H9 (cell line): ENCODE measurements at regions not wholly inside any gene's neighbourhood (a gene's known extent, or its start where the extent isn't known, plus 50 kb on each side); places are given as distances from the start of the nearest gene placed in this dataset.

Experiments used
- DNase-seq: peaks from one replicate; pipeline ENCODE4 v3.0.0-alpha.2; 2017
- H2AFZ ChIP-seq: one replicate; pipeline ENCODE4 v1.6.1; 2013; ENCODE audit warnings: mild to moderate bottlenecking, low read length, control low read depth, moderate library complexity
- H2AK5ac ChIP-seq: 2 replicates; pipeline ENCODE4 v1.6.1; 2013; ENCODE audit warnings: low read length, control low read depth, mixed read lengths; ENCODE audit not compliant: insufficient read length
- H2BK120ac ChIP-seq: one replicate; pipeline ENCODE4 v1.6.1; 2013; ENCODE audit warnings: low read depth, mild to moderate bottlenecking, low read length, control low read depth, inconsistent platforms; ENCODE audit not compliant: poor library complexity, severe bottlenecking
- H2BK12ac ChIP-seq: 2 replicates; pipeline ENCODE4 v1.6.1; 2013; ENCODE audit warnings: low read length, control low read depth, mixed read lengths, low read depth; ENCODE audit not compliant: insufficient read length
- H2BK15ac ChIP-seq: 2 replicates; pipeline ENCODE4 v1.6.1; 2013; ENCODE audit warnings: low read depth, low read length, control low read depth
- H2BK20ac ChIP-seq: one replicate; pipeline ENCODE4 v1.6.1; 2013; ENCODE audit warnings: low read depth, mild to moderate bottlenecking, low read length, control low read depth, inconsistent platforms; ENCODE audit not compliant: poor library complexity, severe bottlenecking
- H2BK5ac ChIP-seq: 2 replicates; pipeline ENCODE4 v1.6.1; 2013; ENCODE audit warnings: low read length, control low read depth, mixed read lengths; ENCODE audit not compliant: insufficient read length
- H3K14ac ChIP-seq: 2 replicates; pipeline ENCODE4 v1.6.1; 2013; ENCODE audit warnings: low read length, control low read depth; ENCODE audit not compliant: insufficient read depth
- H3K18ac ChIP-seq: 2 replicates; pipeline ENCODE4 v1.6.1; 2013; ENCODE audit warnings: low read depth, mild to moderate bottlenecking, mixed read lengths, low read length, control low read depth; ENCODE audit not compliant: insufficient read length
- H3K23ac ChIP-seq: 2 replicates; pipeline ENCODE4 v1.6.1; 2013; ENCODE audit warnings: low read length, control low read depth, mixed read lengths, low read depth; ENCODE audit not compliant: insufficient read length
- H3K23me2 ChIP-seq: 2 replicates; pipeline ENCODE4 v1.6.1; 2013; ENCODE audit warnings: low read depth, mild to moderate bottlenecking, mixed read lengths, low read length, control low read depth; ENCODE audit not compliant: insufficient read length, poor library complexity, severe bottlenecking
- H3K27ac ChIP-seq: 2 replicates; pipeline ENCODE4 v1.5.1; 2013; ENCODE audit warnings: low read length, control low read depth, mixed read lengths, low read depth; ENCODE audit not compliant: insufficient read length
- H3K27me3 ChIP-seq: 2 replicates; pipeline ENCODE4 v1.6.1; 2013; ENCODE audit warnings: low read length, control low read depth, inconsistent platforms; ENCODE audit not compliant: insufficient read depth
- H3K4ac ChIP-seq: 2 replicates; pipeline ENCODE4 v1.6.1; 2013; ENCODE audit warnings: low read depth, mild to moderate bottlenecking, control low read depth, inconsistent platforms, low read length, moderate library complexity
- H3K4me1 ChIP-seq: 2 replicates; pipeline ENCODE4 v1.6.1; 2013; ENCODE audit warnings: low read length, control low read depth, inconsistent platforms; ENCODE audit not compliant: insufficient read depth
- H3K4me2 ChIP-seq: 2 replicates; pipeline ENCODE4 v1.6.1; 2013; ENCODE audit warnings: low read length, control low read depth, mixed read lengths; ENCODE audit not compliant: insufficient read length, insufficient read depth
- H3K56ac ChIP-seq: 2 replicates; pipeline ENCODE4 v1.6.1; 2013; ENCODE audit warnings: low read depth, mild to moderate bottlenecking, mixed read lengths, low read length, control low read depth; ENCODE audit not compliant: insufficient read length
- H3K79me1 ChIP-seq: 2 replicates; pipeline ENCODE4 v1.6.1; 2013; ENCODE audit warnings: low read depth, mild to moderate bottlenecking, moderate library complexity, low read length, control low read depth, inconsistent platforms; ENCODE audit not compliant: insufficient read depth, poor library complexity, severe bottlenecking
- H3K79me2 ChIP-seq: 2 replicates; pipeline ENCODE4 v1.6.1; 2013; ENCODE audit warnings: low read length, control low read depth, inconsistent platforms; ENCODE audit not compliant: insufficient read depth
- H3K9ac ChIP-seq: 2 replicates; pipeline ENCODE4 v1.6.1; 2013; ENCODE audit warnings: low read length, control low read depth, mixed read lengths; ENCODE audit not compliant: insufficient read length; ENCODE audit errors: extremely low read depth
- H3K9me3 ChIP-seq: one replicate; pipeline ENCODE4 v1.6.1; 2013; ENCODE audit warnings: low read depth, low read length, inconsistent platforms; ENCODE audit not compliant: control insufficient read depth
- H3T11ph ChIP-seq: one replicate; pipeline ENCODE4 v1.6.1; 2013; ENCODE audit warnings: mild to moderate bottlenecking, low read length, control low read depth, inconsistent platforms
- H4K20me1 ChIP-seq: one replicate; pipeline ENCODE4 v1.6.1; 2013; ENCODE audit not compliant: control insufficient read depth, insufficient read length, insufficient read depth
- H4K5ac ChIP-seq: 2 replicates; pipeline ENCODE4 v1.6.1; 2013; ENCODE audit warnings: low read depth, mild to moderate bottlenecking, mixed read lengths, low read length, control low read depth; ENCODE audit not compliant: insufficient read length
- H4K8ac ChIP-seq: replicated peaks from 2 replicates; pipeline ENCODE4 v1.6.1; 2013; ENCODE audit warnings: low read length, control low read depth, mixed read lengths, low read depth; ENCODE audit not compliant: insufficient read length
- H4K91ac ChIP-seq: 2 replicates; pipeline ENCODE4 v1.6.1; 2013; ENCODE audit warnings: low read depth, mild to moderate bottlenecking, moderate library complexity, mixed read lengths, low read length, control low read depth; ENCODE audit not compliant: insufficient read length
- H3K27ac Mint-ChIP-seq, 3 experiments: 2 replicates in 2 of 3; 3 replicates in 1 of 3; pipeline ENCODE4 v1.8.0; 2020 to 2021; ENCODE audit warnings: mixed read lengths in 3 of 3, mild to moderate bottlenecking in 1 of 3, moderate library complexity in 1 of 3
- H3K27me3 Mint-ChIP-seq: 2 replicates; pipeline ENCODE4 v1.8.0; 2021; ENCODE audit warnings: low read depth, mild to moderate bottlenecking, moderate library complexity, mixed read lengths
- H3K36me3 Mint-ChIP-seq, 3 experiments: 2 replicates in 2 of 3; 3 replicates in 1 of 3; pipeline ENCODE4 v1.8.0; 2020 to 2021; ENCODE audit warnings: low read depth in 3 of 3, mixed read lengths in 3 of 3; ENCODE audit not compliant: insufficient read depth in 1 of 3
- H3K4me1 Mint-ChIP-seq, 2 experiments: 2 replicates each; pipeline ENCODE4 v1.8.0; 2020; ENCODE audit warnings: mixed read lengths in 2 of 2
- H3K4me3 Mint-ChIP-seq, 2 experiments: 2 replicates in 1 of 2; 3 replicates in 1 of 2; pipeline ENCODE4 v1.8.0; 2020 to 2021; ENCODE audit warnings: mild to moderate bottlenecking in 2 of 2, mixed read lengths in 2 of 2, moderate library complexity in 1 of 2
- H3K9me3 Mint-ChIP-seq, 2 experiments: 2 replicates in 1 of 2; 3 replicates in 1 of 2; pipeline ENCODE4 v1.8.0; 2020; ENCODE audit warnings: mild to moderate bottlenecking in 2 of 2, mixed read lengths in 2 of 2, moderate library complexity in 1 of 2
- WGBS: extraction: QIAGEN DNeasy Blood & Tissue Kit; methylation state at CpG from one replicate; pipeline ENCODE4 v1.1.7; 2013; ENCODE audit warnings: missing lambda C conversion rate, low lambda C conversion rate, mixed read lengths; ENCODE audit not compliant: insufficient read length; ENCODE audit errors: extremely low coverage; 5-methylcytosine and 5-hydroxymethylcytosine counted together
- TF ChIP-seq, protein P1 (sequence below): fragments of 200-600 bp; sonication (generic); conservative IDR thresholded peaks from 3 replicates; pipeline ENCODE4 v1.8.0; 2021; ENCODE audit warnings: antibody characterized with exemption, mild to moderate bottlenecking

DNA sequence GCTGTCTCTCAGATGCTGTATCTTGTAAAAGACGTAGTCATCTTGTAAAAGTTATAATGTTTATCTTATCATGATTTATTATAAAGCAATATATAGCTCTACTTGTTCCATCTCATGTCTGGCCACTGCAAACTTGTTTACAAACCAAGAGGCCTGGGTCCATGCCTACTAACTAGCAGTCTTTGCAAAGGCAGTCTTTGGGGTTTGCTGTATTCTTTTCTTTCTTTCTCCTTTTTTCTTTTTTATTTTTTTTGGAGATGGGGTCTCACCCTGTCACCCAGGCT lies 272.6 kb downstream of the GATA3 start:
- no CpG with 5 or more reads among the region's 1 CpG for WGBS
- Histone ChIP-seq H3K9ac (no peak overlapping the region), H3K79me1 (no peaks in the 10 kb centered on the region), H3T11ph (no peak overlapping the region), H3K23me2 (peaks cover 2% of the 10 kb centered on the region), H3K56ac (no peak overlapping the region), H4K20me1 (no peaks in the 10 kb centered on the region), H2BK120ac (no peak overlapping the region), H3K18ac (no peak overlapping the region), H2AFZ (no peak overlapping the region), H2BK5ac (no peak overlapping the region), H3K14ac (no peak overlapping the region), H2BK20ac (no peak overlapping the region), H3K4ac (no peak overlapping the region), H4K8ac (no peak overlapping the region), H3K27ac (no peak overlapping the region), H3K23ac (no peak overlapping the region), H4K5ac (no peak overlapping the region), H2BK15ac (no peak overlapping the region), H3K4me1 (no peaks in the 10 kb centered on the region), H3K9me3 (no peaks in the 10 kb centered on the region), H3K4me2 (no peak overlapping the region), H2BK12ac (no peak overlapping the region), H4K91ac (no peak overlapping the region), H3K79me2 (no peaks in the 10 kb centered on the region), H2AK5ac (no peak overlapping the region), H3K27me3 (peaks cover 2% of the 10 kb centered on the region; the same call in 1 of the 2 replicates)
- Mint-ChIP-seq H3K27ac (no peak overlapping the region), H3K9me3 (no peaks in the 10 kb centered on the region), H3K4me1 (peaks cover 7 to 13% of the 10 kb centered on the region in 2 experiments), H3K27me3 (peaks cover 35% of the 10 kb centered on the region), H3K36me3 (no peaks in the 10 kb centered on the region), H3K4me3 (no peak overlapping the region)
- TF ChIP-seq, protein P1, sequence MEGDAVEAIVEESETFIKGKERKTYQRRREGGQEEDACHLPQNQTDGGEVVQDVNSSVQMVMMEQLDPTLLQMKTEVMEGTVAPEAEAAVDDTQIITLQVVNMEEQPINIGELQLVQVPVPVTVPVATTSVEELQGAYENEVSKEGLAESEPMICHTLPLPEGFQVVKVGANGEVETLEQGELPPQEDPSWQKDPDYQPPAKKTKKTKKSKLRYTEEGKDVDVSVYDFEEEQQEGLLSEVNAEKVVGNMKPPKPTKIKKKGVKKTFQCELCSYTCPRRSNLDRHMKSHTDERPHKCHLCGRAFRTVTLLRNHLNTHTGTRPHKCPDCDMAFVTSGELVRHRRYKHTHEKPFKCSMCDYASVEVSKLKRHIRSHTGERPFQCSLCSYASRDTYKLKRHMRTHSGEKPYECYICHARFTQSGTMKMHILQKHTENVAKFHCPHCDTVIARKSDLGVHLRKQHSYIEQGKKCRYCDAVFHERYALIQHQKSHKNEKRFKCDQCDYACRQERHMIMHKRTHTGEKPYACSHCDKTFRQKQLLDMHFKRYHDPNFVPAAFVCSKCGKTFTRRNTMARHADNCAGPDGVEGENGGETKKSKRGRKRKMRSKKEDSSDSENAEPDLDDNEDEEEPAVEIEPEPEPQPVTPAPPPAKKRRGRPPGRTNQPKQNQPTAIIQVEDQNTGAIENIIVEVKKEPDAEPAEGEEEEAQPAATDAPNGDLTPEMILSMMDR = no peak
- no peak for DNase-seq
